Caco-2 (cell line): ENCODE measurements at regions not wholly inside any gene's neighbourhood (a gene's known extent, or its start where the extent isn't known, plus 50 kb on each side); places are given as distances from the start of the nearest gene placed in this dataset.

Experiments used
- BruUV-seq: library from RNA; stranded (reverse); fragments of 400-500 nt; replicated peaks from 2 replicates; lab custom pipeline; 2021; lab: Mats Ljungman, UMichigan
- CTCF ChIA-PET: fragments of 300-600 bp; sonication (Branson Sonifier 250); formaldehyde crosslinking; loops from one replicate; lab custom pipeline; 2022; ENCODE audit warnings: antibody characterized with exemption; lab: Charles Lee
- POLR2A ChIA-PET: fragments of 300-600 bp; sonication (Branson Sonifier 250); formaldehyde crosslinking; loops from one replicate; lab custom pipeline; 2022; ENCODE audit warnings: antibody characterized with exemption; lab: Charles Lee
- DNase-seq, 2 experiments: peaks; one replicate each; pipeline versions ENCODE4 v3.0.0 to v3.0.0-alpha.2; 2020 to 2022
- H3K27me3 ChIP-seq: replicated peaks from 2 replicates; pipeline ENCODE4 v1.6.0; 2011; ENCODE audit warnings: low read length; ENCODE audit not compliant: control insufficient read depth, insufficient read depth
- H3K36me3 ChIP-seq: 2 replicates; pipeline ENCODE4 v1.5.1; 2011; ENCODE audit warnings: low read length; ENCODE audit not compliant: control insufficient read depth, insufficient read depth
- H3K4me1 ChIP-seq: fragments of 250-450 bp; sonication (Bioruptor Pico); 2 replicates; pipeline ENCODE4 v1.5.1; 2020; ENCODE audit warnings: mild to moderate bottlenecking
- H3K4me3 ChIP-seq: 2 replicates; pipeline ENCODE4 v1.5.1; 2011; ENCODE audit warnings: low read depth, mild to moderate bottlenecking, control low read depth, low read length
- H3K9me3 ChIP-seq: fragments of 250-450 bp; sonication (Bioruptor Pico); 2 replicates; pipeline ENCODE4 v1.5.1; 2020; ENCODE audit warnings: mild to moderate bottlenecking, moderate library complexity
- H3K27ac Mint-ChIP-seq: one replicate; pipeline ENCODE4 v1.8.0; 2022; ENCODE audit warnings: mixed read lengths; ENCODE audit not compliant: unreplicated experiment
- H3K27me3 Mint-ChIP-seq: one replicate; pipeline ENCODE4 v1.8.0; 2022; ENCODE audit warnings: mixed read lengths; ENCODE audit not compliant: insufficient read depth, unreplicated experiment
- H3K36me3 Mint-ChIP-seq: one replicate; pipeline ENCODE4 v1.8.0; 2022; ENCODE audit warnings: mild to moderate bottlenecking, mixed read lengths; ENCODE audit not compliant: insufficient read depth, unreplicated experiment
- H3K4me1 Mint-ChIP-seq: one replicate; pipeline ENCODE4 v1.8.0; 2022; ENCODE audit warnings: low read depth, mixed read lengths; ENCODE audit not compliant: unreplicated experiment
- H3K4me3 Mint-ChIP-seq: one replicate; pipeline ENCODE4 v1.8.0; 2022; ENCODE audit warnings: mild to moderate bottlenecking, moderate library complexity, mixed read lengths; ENCODE audit not compliant: unreplicated experiment
- H3K9me3 Mint-ChIP-seq: one replicate; pipeline ENCODE4 v1.8.0; 2022; ENCODE audit warnings: mixed read lengths; ENCODE audit not compliant: unreplicated experiment
- intact Hi-C: fragments of 100-400 bp; cut with micrococcal nuclease; formaldehyde crosslinking; loops from one replicate; pipeline ENCODE4 v1.10.0; 2022; ENCODE audit not compliant: unreplicated experiment
- TF ChIP-seq, protein P1 (sequence below), 2 experiments: fragments of 200-600 bp in 1 of 2; IDR thresholded peaks; 1 replicate in 1 of 2; 2 replicates in 1 of 2; pipeline versions ENCODE4 v1.5.1 to v1.8.0; 2011 to 2022; ENCODE audit warnings: antibody characterized with exemption in 1 of 2, control low read depth in 1 of 2, inconsistent platforms in 1 of 2, low read depth in 1 of 2, low read length in 1 of 2, mild to moderate bottlenecking in 1 of 2, moderate library complexity in 1 of 2; ENCODE audit not compliant: insufficient read depth in 1 of 2, severe bottlenecking in 1 of 2, unreplicated experiment in 1 of 2

DNA sequence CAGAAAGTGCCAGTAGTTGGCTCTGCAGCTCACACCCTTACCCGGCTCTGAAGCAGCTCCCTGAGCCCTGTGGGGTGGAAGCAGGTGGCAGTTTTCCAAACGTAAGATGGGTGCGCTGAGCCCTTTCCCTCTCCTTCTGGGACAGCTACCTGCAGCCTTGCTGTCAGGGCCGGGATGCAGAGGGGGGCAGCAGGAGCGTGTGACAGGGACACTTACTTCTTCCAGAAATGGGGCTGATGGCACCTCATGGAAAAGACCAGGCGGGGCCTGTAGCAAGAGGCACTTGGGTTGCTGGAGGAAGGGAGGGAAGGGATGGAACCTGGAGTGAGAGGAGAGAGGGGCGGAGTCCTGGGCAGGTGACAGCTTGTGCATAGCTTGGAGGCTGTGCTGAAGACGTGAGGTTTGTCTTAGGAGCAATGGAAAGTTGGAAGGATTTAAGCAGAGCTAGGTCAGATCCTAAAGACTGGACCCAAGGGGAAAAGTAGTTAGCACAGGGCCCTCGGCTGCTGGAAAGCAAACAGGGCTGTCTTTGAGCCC, 216.8 kb upstream of the RPL38 start:
- CTCF ChIA-PET, result no interaction called here
- Histone ChIP-seq H3K27me3 (no peaks in the 10 kb centered on the region), H3K36me3 (no peaks in the 10 kb centered on the region), H3K9me3 (no peaks in the 10 kb centered on the region), H3K4me1 (peaks cover 8% of the 10 kb centered on the region; the same call in 1 of the 2 replicates), H3K4me3 (no peak overlapping the region)
- intact Hi-C loops, result no loop called here
- H3K27ac Mint-ChIP-seq, result no peak overlapping the region
- H3K4me1 Mint-ChIP-seq, result peaks cover 7% of the 10 kb centered on the region
- no peaks in the 10 kb centered on the region for H3K27me3 Mint-ChIP-seq
- no peak for DNase-seq
- TF ChIP-seq, protein P1, sequence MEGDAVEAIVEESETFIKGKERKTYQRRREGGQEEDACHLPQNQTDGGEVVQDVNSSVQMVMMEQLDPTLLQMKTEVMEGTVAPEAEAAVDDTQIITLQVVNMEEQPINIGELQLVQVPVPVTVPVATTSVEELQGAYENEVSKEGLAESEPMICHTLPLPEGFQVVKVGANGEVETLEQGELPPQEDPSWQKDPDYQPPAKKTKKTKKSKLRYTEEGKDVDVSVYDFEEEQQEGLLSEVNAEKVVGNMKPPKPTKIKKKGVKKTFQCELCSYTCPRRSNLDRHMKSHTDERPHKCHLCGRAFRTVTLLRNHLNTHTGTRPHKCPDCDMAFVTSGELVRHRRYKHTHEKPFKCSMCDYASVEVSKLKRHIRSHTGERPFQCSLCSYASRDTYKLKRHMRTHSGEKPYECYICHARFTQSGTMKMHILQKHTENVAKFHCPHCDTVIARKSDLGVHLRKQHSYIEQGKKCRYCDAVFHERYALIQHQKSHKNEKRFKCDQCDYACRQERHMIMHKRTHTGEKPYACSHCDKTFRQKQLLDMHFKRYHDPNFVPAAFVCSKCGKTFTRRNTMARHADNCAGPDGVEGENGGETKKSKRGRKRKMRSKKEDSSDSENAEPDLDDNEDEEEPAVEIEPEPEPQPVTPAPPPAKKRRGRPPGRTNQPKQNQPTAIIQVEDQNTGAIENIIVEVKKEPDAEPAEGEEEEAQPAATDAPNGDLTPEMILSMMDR (IDR thresholded peaks at IDR 0.05; ENCODE audit: insufficient read depth in 1 of 2, low read depth in 1 of 2, low read length in 1 of 2, severe bottlenecking in 1 of 2, unreplicated experiment in 1 of 2), result no peak
- no peaks in the 10 kb centered on the region for H3K36me3 Mint-ChIP-seq
- POLR2A ChIA-PET, result interaction anchor here (0.7 kb wide), 1 partner anchor 108 kb away, joined by 7 read pairs; no protein-coding TSS in a partner anchor
- BruUV-seq, result no TSS peak
- H3K9me3 Mint-ChIP-seq, result no peaks in the 10 kb centered on the region
- H3K4me3 Mint-ChIP-seq, result no peak overlapping the region

DNA sequence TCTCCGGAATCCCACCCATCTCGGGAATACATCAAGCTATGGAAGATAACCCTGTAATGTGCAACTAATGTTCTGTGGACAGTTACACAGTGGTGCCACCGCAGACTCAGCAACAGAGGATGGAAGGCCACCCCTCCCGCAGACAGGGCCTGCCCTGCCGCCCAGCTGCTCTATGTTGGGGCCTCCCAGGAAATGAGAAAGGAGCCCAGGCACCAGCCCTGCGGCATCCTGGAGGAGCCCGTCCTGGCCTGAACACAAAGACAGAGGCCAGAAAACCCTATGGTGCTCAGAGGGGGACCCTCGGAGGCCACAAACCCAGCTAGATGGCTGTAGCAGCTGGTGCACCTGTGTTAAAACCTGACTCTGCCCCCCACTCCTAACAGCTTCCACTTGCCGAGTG, 216.1 kb upstream of the RPL38 start:
- TF ChIP-seq, protein P1 (IDR thresholded peaks at IDR 0.05; ENCODE audit: insufficient read depth in 1 of 2, low read depth in 1 of 2, low read length in 1 of 2, severe bottlenecking in 1 of 2, unreplicated experiment in 1 of 2), result no peak
- peaks cover 8% of the 10 kb centered on the region; the same call in 1 of the 2 replicates for H3K4me1 ChIP-seq
- H3K4me3 Mint-ChIP-seq, result no peak overlapping the region
- H3K36me3 ChIP-seq, result no peaks in the 10 kb centered on the region
- ChIA-PET POLR2A (no interaction called here), CTCF (no interaction called here)
- intact Hi-C loops, result no loop called here
- H3K9me3 ChIP-seq, result no peaks in the 10 kb centered on the region
- no peaks in the 10 kb centered on the region for H3K9me3 Mint-ChIP-seq
- peaks cover 7% of the 10 kb centered on the region for H3K4me1 Mint-ChIP-seq
- no peaks in the 10 kb centered on the region for H3K27me3 ChIP-seq
- H3K27ac Mint-ChIP-seq, result no peak overlapping the region
- no peaks in the 10 kb centered on the region for H3K36me3 Mint-ChIP-seq
- DNase-seq, result no peak
- BruUV-seq, result no TSS peak
- H3K4me3 ChIP-seq, result no peak overlapping the region
- H3K27me3 Mint-ChIP-seq, result no peaks in the 10 kb centered on the region

DNA sequence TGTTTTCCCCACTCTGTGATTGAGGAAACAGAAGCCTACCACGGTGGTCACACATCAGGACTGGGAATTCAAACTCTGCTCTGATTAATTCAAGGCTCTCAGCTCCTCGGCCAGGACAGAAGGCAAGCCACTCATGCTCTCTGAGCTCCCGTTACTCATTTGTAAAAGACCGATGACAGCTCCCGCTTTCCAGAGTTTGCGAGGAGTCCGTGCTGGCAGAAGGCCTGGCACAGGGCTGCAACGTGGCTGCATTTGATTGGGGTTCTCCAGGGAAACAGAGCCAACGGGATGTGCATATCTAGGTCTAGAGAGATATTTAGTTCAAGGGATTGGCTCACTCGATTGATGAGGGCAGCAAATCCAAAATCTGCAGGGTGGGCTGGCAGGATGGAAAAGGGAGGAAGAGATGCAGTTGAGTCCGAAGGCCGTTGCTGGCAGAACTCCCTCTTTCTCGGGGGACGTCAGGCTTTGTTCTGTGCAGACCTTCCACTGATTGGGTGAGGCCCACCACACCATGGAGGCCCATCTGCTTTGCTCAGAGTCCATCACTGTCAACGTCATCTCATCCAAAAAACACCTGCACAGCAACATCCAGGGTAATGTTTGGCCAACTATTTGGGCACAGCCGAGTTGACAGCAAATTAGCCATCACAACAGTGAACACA, 215.5 kb upstream of the RPL38 start:
- H3K36me3 ChIP-seq, result no peaks in the 10 kb centered on the region
- no peak overlapping the region for H3K27ac Mint-ChIP-seq
- no peak for DNase-seq
- no peaks in the 10 kb centered on the region for H3K27me3 ChIP-seq
- H3K4me3 Mint-ChIP-seq, result no peak overlapping the region
- H3K4me1 Mint-ChIP-seq, result peaks cover 7% of the 10 kb centered on the region
- no peaks in the 10 kb centered on the region for H3K27me3 Mint-ChIP-seq
- H3K4me1 ChIP-seq, result peaks cover 8% of the 10 kb centered on the region; the same call in 1 of the 2 replicates
- ChIA-PET CTCF (no interaction called here), POLR2A (no interaction called here)
- no peaks in the 10 kb centered on the region for H3K9me3 ChIP-seq
- no peaks in the 10 kb centered on the region for H3K9me3 Mint-ChIP-seq
- intact Hi-C loops, result no loop called here
- H3K4me3 ChIP-seq, result no peak overlapping the region
- BruUV-seq, result no TSS peak
- TF ChIP-seq, protein P1 (IDR thresholded peaks at IDR 0.05; ENCODE audit: insufficient read depth in 1 of 2, low read depth in 1 of 2, low read length in 1 of 2, severe bottlenecking in 1 of 2, unreplicated experiment in 1 of 2), result no peak
- no peaks in the 10 kb centered on the region for H3K36me3 Mint-ChIP-seq
